H1 (cell line): ENCODE measurements at regions not wholly inside any gene's neighbourhood (a gene's known extent, or its start where the extent isn't known, plus 50 kb on each side); places are given as distances from the start of the nearest gene placed in this dataset.

Experiments
- CTCF ChIA-PET: fragments of 300-600 bp; sonication (Branson Sonifier 250); formaldehyde crosslinking; loops from one replicate; lab custom pipeline; 2021; ENCODE audit not compliant: partially characterized antibody; lab: Charles Lee
- POLR2A ChIA-PET: fragments of 300-600 bp; sonication (Branson Sonifier 250); formaldehyde crosslinking; loops from one replicate; lab custom pipeline; 2021; ENCODE audit warnings: inconsistent platforms; ENCODE audit not compliant: partially characterized antibody; lab: Charles Lee
- DNase-seq, 2 experiments: peaks; one replicate each; pipeline versions ENCODE4 v3.0.0 to v3.0.0-alpha.2; 2010 to 2022; ENCODE audit warnings: low spot score in 2 of 2, low read depth in 1 of 2, mixed read lengths in 1 of 2
- FAIRE-seq: peaks from 2 replicates; lab custom pipeline; 2011; peaks lifted over from hg19 to GRCh38; lab: Jason Lieb, UNC
- H2AFZ ChIP-seq: 2 replicates; pipeline ENCODE4 v1.8.1; 2012; ENCODE audit warnings: low read length, inconsistent platforms
- H2AK5ac ChIP-seq: 2 replicates; pipeline ENCODE4 v1.6.1; 2013; ENCODE audit warnings: low read depth, low read length
- H2BK120ac ChIP-seq: replicated peaks from 2 replicates; pipeline ENCODE3; 2013; ENCODE audit warnings: low read depth, low read length, inconsistent platforms
- H2BK12ac ChIP-seq: 2 replicates; pipeline ENCODE4 v1.6.1; 2013; ENCODE audit warnings: low read depth, low read length
- H2BK15ac ChIP-seq: 2 replicates; pipeline ENCODE4 v1.6.1; 2013; ENCODE audit warnings: low read length
- H2BK20ac ChIP-seq: 2 replicates; pipeline ENCODE4 v1.6.1; 2013; ENCODE audit warnings: low read length
- H2BK5ac ChIP-seq: 2 replicates; pipeline ENCODE4 v1.6.1; 2013; ENCODE audit warnings: low read depth, low read length
- H3K14ac ChIP-seq: 2 replicates; pipeline ENCODE4 v1.6.1; 2013; ENCODE audit warnings: inconsistent platforms; ENCODE audit not compliant: insufficient read length
- H3K18ac ChIP-seq: 2 replicates; pipeline ENCODE4 v1.6.1; 2013; ENCODE audit warnings: low read length; ENCODE audit errors: extremely low read depth
- H3K23ac ChIP-seq: 2 replicates; pipeline ENCODE4 v1.6.1; 2013; ENCODE audit warnings: inconsistent platforms; ENCODE audit not compliant: insufficient read length
- H3K23me2 ChIP-seq: 2 replicates; pipeline ENCODE4 v1.6.1; 2013; ENCODE audit warnings: low read depth, low read length
- H3K27ac ChIP-seq: 2 replicates; pipeline ENCODE4 v1.6.1; 2011; ENCODE audit warnings: low read depth, low read length, inconsistent platforms
- H3K27me3 ChIP-seq, 4 experiments: replicated peaks in 1 of 4; 1 replicate in 1 of 4; 2 replicates in 3 of 4; pipeline versions ENCODE4 v1.6.1 to v1.8.1; 2011 to 2013; ENCODE audit warnings: low read length in 3 of 4, mild to moderate bottlenecking in 3 of 4, inconsistent platforms in 2 of 4, mixed read lengths in 2 of 4, moderate library complexity in 1 of 4; ENCODE audit not compliant: control insufficient read depth in 3 of 4, insufficient read depth in 3 of 4; ENCODE audit errors: extremely low read depth in 1 of 4
- H3K36me3 ChIP-seq, 4 experiments: 2 replicates each; pipeline versions ENCODE4 v1.6.1 to v1.8.1; 2011 to 2013; ENCODE audit warnings: mild to moderate bottlenecking in 4 of 4, low read length in 3 of 4, moderate library complexity in 2 of 4, control low read depth in 1 of 4, inconsistent platforms in 1 of 4; ENCODE audit not compliant: insufficient read depth in 4 of 4, control insufficient read depth in 2 of 4
- H3K4ac ChIP-seq: replicated peaks from 2 replicates; pipeline ENCODE3; 2013; ENCODE audit warnings: low read length, low read depth, mixed read lengths, inconsistent platforms; ENCODE audit not compliant: insufficient read length
- H3K4me1 ChIP-seq, 4 experiments: replicated peaks in 1 of 4; 1 replicate in 1 of 4; 2 replicates in 3 of 4; pipeline versions ENCODE4 v1.6.1 to v1.8.1; 2011 to 2013; ENCODE audit warnings: low read length in 3 of 4, inconsistent platforms in 2 of 4, mixed read lengths in 1 of 4; ENCODE audit not compliant: insufficient read depth in 4 of 4, control insufficient read depth in 3 of 4
- H3K4me2 ChIP-seq, 2 experiments: 2 replicates each; pipeline versions ENCODE4 v1.6.1 to v1.8.1; 2011 to 2013; ENCODE audit warnings: low read depth in 2 of 2, low read length in 2 of 2, control low read depth in 1 of 2, inconsistent platforms in 1 of 2, mild to moderate bottlenecking in 1 of 2; ENCODE audit not compliant: insufficient read depth in 1 of 2
- H3K4me3 ChIP-seq, 4 experiments: fragments of 200-600, 300-600 bp in 1 of 4; sonication (generic), shearing (Covaris generic), sonication (Bioruptor Twin) in 1 of 4; 2 replicates each; pipeline versions ENCODE4 v1.5.1 to v1.8.1; 2011 to 2016; ENCODE audit warnings: low read length in 4 of 4, low read depth in 3 of 4, control low read depth in 2 of 4, inconsistent platforms in 2 of 4, mild to moderate bottlenecking in 2 of 4, mixed read lengths in 1 of 4, moderate library complexity in 1 of 4; ENCODE audit not compliant: insufficient read depth in 2 of 4; ENCODE audit errors: extremely low read depth in 1 of 4
- H3K56ac ChIP-seq: replicated peaks from 2 replicates; pipeline ENCODE3; 2013; ENCODE audit warnings: low read depth, mild to moderate bottlenecking, mixed read lengths, low read length, inconsistent platforms; ENCODE audit not compliant: insufficient read length
- H3K79me1 ChIP-seq: 2 replicates; pipeline ENCODE4 v1.6.1; 2013; ENCODE audit warnings: low read depth, low read length, control low read depth
- H3K79me2 ChIP-seq, 2 experiments: 2 replicates each; pipeline versions ENCODE4 v1.6.1 to v1.8.1; 2012 to 2013; ENCODE audit warnings: low read length in 2 of 2, mild to moderate bottlenecking in 2 of 2, inconsistent platforms in 1 of 2; ENCODE audit not compliant: insufficient read depth in 2 of 2, control insufficient read depth in 1 of 2
- H3K9ac ChIP-seq, 4 experiments: replicated peaks in 1 of 4; 1 replicate in 1 of 4; 2 replicates in 3 of 4; pipeline versions ENCODE4 v1.6.1 to v1.8.1; 2011 to 2013; ENCODE audit warnings: low read depth in 3 of 4, low read length in 3 of 4, control low read depth in 2 of 4, mild to moderate bottlenecking in 2 of 4, moderate library complexity in 2 of 4, inconsistent platforms in 1 of 4; ENCODE audit errors: extremely low read depth in 1 of 4
- H3K9me3 ChIP-seq, 2 experiments: 2 replicates each; pipeline versions ENCODE4 v1.6.1 to v1.8.1; 2012 to 2013; ENCODE audit warnings: mild to moderate bottlenecking in 2 of 2, moderate library complexity in 2 of 2, control low read depth in 1 of 2, inconsistent platforms in 1 of 2, low read depth in 1 of 2, low read length in 1 of 2, mixed read lengths in 1 of 2; ENCODE audit not compliant: insufficient read depth in 2 of 2
- H4K20me1 ChIP-seq, 2 experiments: replicated peaks in 1 of 2; 2 replicates each; pipeline versions ENCODE3 to v1.8.1; 2011 to 2013; ENCODE audit warnings: inconsistent platforms in 2 of 2, low read length in 2 of 2, mild to moderate bottlenecking in 1 of 2; ENCODE audit not compliant: insufficient read depth in 2 of 2, control insufficient read depth in 1 of 2
- H4K5ac ChIP-seq: 2 replicates; pipeline ENCODE4 v1.6.1; 2013; ENCODE audit warnings: low read length, low read depth, mixed read lengths, inconsistent platforms; ENCODE audit not compliant: insufficient read length
- H4K8ac ChIP-seq: 2 replicates; pipeline ENCODE4 v1.8.0; 2013; ENCODE audit warnings: mild to moderate bottlenecking, moderate library complexity, low read length, inconsistent platforms; ENCODE audit not compliant: insufficient read depth; ENCODE audit errors: extremely low read depth
- H4K91ac ChIP-seq: replicated peaks from 2 replicates; pipeline ENCODE3; 2013; ENCODE audit warnings: low read length, mixed read lengths, inconsistent platforms; ENCODE audit not compliant: insufficient read length
- BCL11A ChIP-seq, 2 experiments: IDR thresholded peaks; one replicate each; pipeline ENCODE4 v1.6.1; 2011; ENCODE audit warnings: low read depth in 2 of 2, low read length in 2 of 2, mild to moderate bottlenecking in 2 of 2
- CEBPB ChIP-seq: IDR thresholded peaks from 2 replicates; pipeline ENCODE4 v1.6.1; 2012; ENCODE audit warnings: low read depth, low read length
- HDAC6 ChIP-seq: IDR thresholded peaks from one replicate; pipeline ENCODE4 v1.7.1; 2012; ENCODE audit warnings: low read depth, mild to moderate bottlenecking, inconsistent platforms, low read length, moderate library complexity
- MAX ChIP-seq: IDR thresholded peaks from 2 replicates; pipeline ENCODE4 v1.6.1; 2012; ENCODE audit warnings: inconsistent platforms
- NRF1 ChIP-seq: IDR thresholded peaks from 2 replicates; pipeline ENCODE4 v1.6.1; 2011; ENCODE audit warnings: mild to moderate bottlenecking, low read depth, low read length, improper control_type of control experiment
- RBBP5 ChIP-seq: IDR thresholded peaks from 2 replicates; pipeline ENCODE4 v1.7.1; 2012; ENCODE audit warnings: low read depth, mild to moderate bottlenecking, inconsistent platforms, low read length, moderate library complexity, borderline replicate concordance
- RFX5 ChIP-seq: IDR thresholded peaks from 2 replicates; pipeline ENCODE4 v1.6.1; 2011; ENCODE audit warnings: low read depth, low read length, improper control_type of control experiment, borderline replicate concordance
- RNF2 ChIP-seq: fragments of 200-900, 300-1000 bp; sonication (generic); IDR thresholded peaks from 2 replicates; pipeline ENCODE4 v1.7.1; 2016; ENCODE audit warnings: borderline replicate concordance, low read depth, mild to moderate bottlenecking, antibody characterized with exemption, low read length; ENCODE audit not compliant: poor library complexity, severe bottlenecking; ENCODE audit errors: missing control alignments
- RXRA ChIP-seq: IDR thresholded peaks from 2 replicates; pipeline ENCODE4 v1.6.1; 2011; ENCODE audit warnings: low read depth, mild to moderate bottlenecking, low read length, moderate library complexity; ENCODE audit not compliant: insufficient read depth
- SP2 ChIP-seq: IDR thresholded peaks from 2 replicates; pipeline ENCODE4 v1.6.1; 2012; ENCODE audit warnings: mild to moderate bottlenecking, low read length, inconsistent platforms
- SUZ12 ChIP-seq: fragments of 200-600 bp; sonication (generic); IDR thresholded peaks from 2 replicates; pipeline ENCODE4 v1.6.1; 2012; ENCODE audit warnings: mild to moderate bottlenecking, inconsistent platforms, low read length, moderate library complexity, mixed read lengths
- TAF1 ChIP-seq: IDR thresholded peaks from 2 replicates; pipeline ENCODE4 v1.6.1; 2011; ENCODE audit warnings: mild to moderate bottlenecking, low read depth, low read length
- TAF7 ChIP-seq: optimal IDR thresholded peaks from 2 replicates; pipeline ENCODE3; 2011; ENCODE audit warnings: low read depth, mild to moderate bottlenecking, inconsistent platforms, low read length, moderate library complexity, borderline replicate concordance
- ZNF274 ChIP-seq: IDR thresholded peaks from 2 replicates; pipeline ENCODE4 v1.7.0; 2012; ENCODE audit warnings: low read length, borderline replicate concordance; ENCODE audit errors: extremely low read depth
- WGBS, 2 experiments: shearing (Covaris generic) in 1 of 2; methylation state at CpG; one replicate each; pipeline versions ENCODE4 v1.1.6 to v1.1.7; 2013 to 2015; ENCODE audit warnings: low lambda C conversion rate in 2 of 2, mixed read lengths in 2 of 2, inconsistent platforms in 1 of 2, low coverage in 1 of 2, missing lambda C conversion rate in 1 of 2; ENCODE audit not compliant: insufficient replicate concordance in 2 of 2, insufficient coverage in 1 of 2, insufficient read length in 1 of 2; ENCODE audit errors: extremely low coverage in 1 of 2, missing lambda C conversion rate in 1 of 2; 5-methylcytosine and 5-hydroxymethylcytosine counted together

- CTCF ChIA-PET = interaction anchor here (0.8 to 2.5 kb wide), 11 partner anchors 9 to 196 kb away, joined by 3 to 8 read pairs (median 4); partner anchors contain the start of gene CEBPB
- Histone ChIP-seq H3K27ac (no peak overlapping the region), H2BK15ac (no peak overlapping the region; the same call in 1 of the 2 replicates), H3K18ac (no peak overlapping the region), H3K36me3 (no peaks in the 10 kb centered on the region), H3K4me3 (no peak overlapping the region), H3K23me2 (no peaks in the 10 kb centered on the region), H3K27me3 (no peaks in the 10 kb centered on the region), H2BK5ac (no peak overlapping the region; the same call in 1 of the 2 replicates), H3K79me1 (no peaks in the 10 kb centered on the region), H3K79me2 (no peaks in the 10 kb centered on the region), H2AK5ac (no peak overlapping the region), H3K4me2 (no peak overlapping the region), H4K20me1 (no peaks in the 10 kb centered on the region), H2AFZ (no peak overlapping the region), H3K4me1 (peaks cover 0 to 11% (median 7%) of the 10 kb centered on the region in 4 experiments; a peak in 5 of 7 replicates), H3K56ac (no peak overlapping the region), H3K23ac (no peak overlapping the region), H3K9ac (no peak overlapping the region), H3K14ac (no peak overlapping the region), H2BK20ac (no peak overlapping the region), H3K9me3 (no peaks in the 10 kb centered on the region), H4K91ac (no peak overlapping the region), H2BK120ac (no peak overlapping the region), H4K8ac (no peak overlapping the region), H2BK12ac (no peak overlapping the region; the same call in 1 of the 2 replicates), H3K4ac (no peak overlapping the region), H4K5ac (no peak overlapping the region)
- POLR2A ChIA-PET = interaction anchor here (1.0 to 1.6 kb wide), 2 partner anchors 9 to 31 kb away, joined by 3 to 4 read pairs; no protein-coding TSS in a partner anchor
- 86% methylated on average over 7 of the region's 7 CpGs; no CpG with 5 or more reads in 1 of the 2 experiments for WGBS, 2 experiments
- no peak for FAIRE-seq
- DNase-seq = no peak
- TF ChIP-seq RXRA (no peak), RFX5 (no peak), HDAC6 (no peak), ZNF274 (no peak), RBBP5 (no peak), TAF7 (no peak), RNF2 (no peak), CEBPB (no peak), TAF1 (no peak), SUZ12 (no peak), BCL11A (IDR thresholded peaks at IDR 0.05; ENCODE audit: low read depth in 2 of 2, low read length in 2 of 2) (no peak), SP2 (no peak), MAX (no peak), NRF1 (no peak)
Observed at GRCh38 chr20:50317116-50317515, 126.5 kb downstream of the CEBPB start.
